ENCODE measurements at regions not wholly inside any gene's neighbourhood (a gene's known extent, or its start where the extent isn't known, plus 50 kb on each side); places are given as distances from the start of the nearest gene placed in this dataset.
A peak's percentile ranks its signal among the peaks of the same experiment; 100 is the strongest.

- peaks cover 3% of the 10 kb centered on the region for H3K36me3 Mint-ChIP-seq (ENCODE audit: low read depth)
- H3K27me3 Mint-ChIP-seq (ENCODE audit: insufficient read depth): peaks cover 7% of the 10 kb centered on the region
- peak overlapping the region; percentile 61 for H3K4me3 Mint-ChIP-seq
- H3K4me1 Mint-ChIP-seq (ENCODE audit: low read depth): peaks cover 17% of the 10 kb centered on the region
- peak overlapping the region; percentile 46 for H3K27ac Mint-ChIP-seq
- intact Hi-C loops (cut with micrococcal nuclease): loop anchor here (1.0 to 10.0 kb wide), 6 partner anchors 89 to 913 kb away; partner anchors contain the start of genes CYCS, NFE2L3 and SKAP2
- DNase-seq (ENCODE audit: low spot score): no peak
- peaks cover 2% of the 10 kb centered on the region for H3K9me3 Mint-ChIP-seq
These were observed 200.4 kb upstream of the NFE2L3 start for GRCh38 chr7:25951414-25952260.

- peaks cover 2% of the 10 kb centered on the region for H3K9me3 Mint-ChIP-seq
- intact Hi-C loops (cut with micrococcal nuclease): loop anchor here (5.0 to 10.0 kb wide), 3 partner anchors 200 to 912 kb away; partner anchors contain the start of genes NFE2L3 and SKAP2
- H3K27ac Mint-ChIP-seq: peak overlapping the region; percentile 46
- no peak for DNase-seq (ENCODE audit: low spot score)
- peaks cover 8% of the 10 kb centered on the region for H3K27me3 Mint-ChIP-seq (ENCODE audit: insufficient read depth)
- H3K4me1 Mint-ChIP-seq (ENCODE audit: low read depth): peaks cover 17% of the 10 kb centered on the region
- H3K36me3 Mint-ChIP-seq (ENCODE audit: low read depth): peaks cover 3% of the 10 kb centered on the region
- peak overlapping the region; percentile 65 for H3K4me3 Mint-ChIP-seq
These were observed 199.5 kb upstream of the NFE2L3 start for GRCh38 chr7:25952261-25953057.

- intact Hi-C loops (cut with micrococcal nuclease): loop anchor here (5.0 to 10.0 kb wide), 3 partner anchors 198 to 911 kb away; partner anchors contain the start of genes NFE2L3 and SKAP2
These were observed 198.1 kb upstream of the NFE2L3 start for GRCh38 chr7:25953859-25954258.

DNA sequence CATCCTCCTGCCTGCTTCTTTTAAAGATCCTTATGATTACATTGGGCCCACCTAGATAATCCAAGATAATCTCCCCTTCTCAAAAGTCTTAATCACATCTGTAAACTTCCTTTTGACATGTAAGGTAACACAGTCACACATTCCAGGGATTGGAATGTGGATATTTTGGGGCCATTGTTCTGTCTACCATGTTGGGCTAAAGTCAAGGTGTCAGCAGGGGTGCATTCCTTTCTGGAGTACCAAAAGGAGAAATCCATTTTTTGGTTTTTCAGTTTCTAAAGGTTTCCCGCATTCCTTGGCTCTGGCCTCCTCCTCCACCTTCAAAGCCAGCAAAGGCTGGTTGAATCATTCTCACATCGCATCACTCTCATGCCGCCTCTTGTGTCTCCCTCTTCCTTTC lies 197.6 kb upstream of the NFE2L3 start:
- intact Hi-C loops (cut with micrococcal nuclease): loop anchor here (5.0 to 10.0 kb wide), 3 partner anchors 198 to 910 kb away; partner anchors contain the start of genes NFE2L3 and SKAP2
- no peaks in the 10 kb centered on the region for H3K9me3 Mint-ChIP-seq
- no peak overlapping the region for H3K27ac Mint-ChIP-seq
- no peaks in the 10 kb centered on the region for H3K36me3 Mint-ChIP-seq (ENCODE audit: low read depth)
- H3K4me1 Mint-ChIP-seq (ENCODE audit: low read depth): peaks cover 10% of the 10 kb centered on the region
- peaks cover 10% of the 10 kb centered on the region for H3K27me3 Mint-ChIP-seq (ENCODE audit: insufficient read depth)
- DNase-seq (ENCODE audit: low spot score): no peak
- no peak overlapping the region for H3K4me3 Mint-ChIP-seq

More at GRCh38 chr7:25953859-25954258, 198.1 kb upstream of the NFE2L3 start:
- peaks cover 3% of the 10 kb centered on the region for H3K36me3 Mint-ChIP-seq (ENCODE audit: low read depth)
- no peak overlapping the region for H3K4me3 Mint-ChIP-seq
- no peak for DNase-seq (ENCODE audit: low spot score)
- H3K9me3 Mint-ChIP-seq: no peaks in the 10 kb centered on the region
- H3K27ac Mint-ChIP-seq: no peak overlapping the region
- H3K27me3 Mint-ChIP-seq (ENCODE audit: insufficient read depth): peaks cover 8% of the 10 kb centered on the region
- H3K4me1 Mint-ChIP-seq (ENCODE audit: low read depth): peaks cover 16% of the 10 kb centered on the region

- no peak overlapping the region for H3K27ac Mint-ChIP-seq
- no peaks in the 10 kb centered on the region for H3K36me3 Mint-ChIP-seq (ENCODE audit: low read depth)
- H3K4me1 Mint-ChIP-seq (ENCODE audit: low read depth): no peaks in the 10 kb centered on the region
- peaks cover 19% of the 10 kb centered on the region for H3K27me3 Mint-ChIP-seq (ENCODE audit: insufficient read depth)
- H3K9me3 Mint-ChIP-seq: no peaks in the 10 kb centered on the region
- no peak overlapping the region for H3K4me3 Mint-ChIP-seq
- DNase-seq (ENCODE audit: low spot score): no peak
- intact Hi-C loops (cut with micrococcal nuclease): loop anchor here (10.0 kb wide), 1 partner anchor 906 kb away; the partner anchor contains the start of gene SKAP2
These were observed 192.7 kb upstream of the NFE2L3 start for GRCh38 chr7:25959168-25959734.

GRCh38 chr7:25963733-25964132 lies 188.3 kb upstream of the NFE2L3 start:
- Mint-ChIP-seq H3K4me3 (no peak overlapping the region), H3K27ac (no peak overlapping the region), H3K9me3 (no peaks in the 10 kb centered on the region), H3K4me1 (ENCODE audit: low read depth) (peaks cover 18% of the 10 kb centered on the region), H3K36me3 (ENCODE audit: low read depth) (no peaks in the 10 kb centered on the region), H3K27me3 (ENCODE audit: insufficient read depth) (peaks cover 27% of the 10 kb centered on the region)
- intact Hi-C loops (cut with micrococcal nuclease): no loop called here
- no peak for DNase-seq (ENCODE audit: low spot score)

DNA sequence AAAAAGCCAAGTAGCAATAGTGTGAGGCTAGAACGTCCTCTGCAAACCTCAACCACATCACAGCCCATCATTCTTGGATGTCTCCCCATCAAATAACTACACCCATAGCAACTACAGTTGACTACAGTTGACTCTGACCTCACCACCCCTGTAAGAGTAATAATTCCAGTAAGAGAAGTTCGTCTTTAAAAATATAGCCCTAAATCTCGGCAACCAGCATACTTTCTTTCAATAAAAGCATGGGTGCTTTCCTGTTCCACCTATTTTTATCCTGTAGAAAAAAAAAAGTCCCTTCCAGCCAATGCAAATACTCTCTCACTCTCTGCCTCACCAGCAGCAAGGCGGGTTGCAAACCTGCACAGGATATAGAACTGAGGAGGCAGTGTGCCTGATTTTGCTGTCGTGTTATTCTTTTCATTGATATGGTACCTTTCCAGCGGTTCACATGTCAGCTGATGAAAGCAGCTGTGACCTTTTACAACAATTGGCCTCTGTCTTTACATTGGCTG lies 187.5 kb upstream of the NFE2L3 start:
- no peak overlapping the region for H3K27ac Mint-ChIP-seq
- peaks cover 25% of the 10 kb centered on the region for H3K27me3 Mint-ChIP-seq (ENCODE audit: insufficient read depth)
- H3K4me1 Mint-ChIP-seq (ENCODE audit: low read depth): peaks cover 20% of the 10 kb centered on the region
- no peaks in the 10 kb centered on the region for H3K36me3 Mint-ChIP-seq (ENCODE audit: low read depth)
- H3K9me3 Mint-ChIP-seq: no peaks in the 10 kb centered on the region
- intact Hi-C loops (cut with micrococcal nuclease): no loop called here
- DNase-seq (ENCODE audit: low spot score): no peak
- no peak overlapping the region for H3K4me3 Mint-ChIP-seq

DNA sequence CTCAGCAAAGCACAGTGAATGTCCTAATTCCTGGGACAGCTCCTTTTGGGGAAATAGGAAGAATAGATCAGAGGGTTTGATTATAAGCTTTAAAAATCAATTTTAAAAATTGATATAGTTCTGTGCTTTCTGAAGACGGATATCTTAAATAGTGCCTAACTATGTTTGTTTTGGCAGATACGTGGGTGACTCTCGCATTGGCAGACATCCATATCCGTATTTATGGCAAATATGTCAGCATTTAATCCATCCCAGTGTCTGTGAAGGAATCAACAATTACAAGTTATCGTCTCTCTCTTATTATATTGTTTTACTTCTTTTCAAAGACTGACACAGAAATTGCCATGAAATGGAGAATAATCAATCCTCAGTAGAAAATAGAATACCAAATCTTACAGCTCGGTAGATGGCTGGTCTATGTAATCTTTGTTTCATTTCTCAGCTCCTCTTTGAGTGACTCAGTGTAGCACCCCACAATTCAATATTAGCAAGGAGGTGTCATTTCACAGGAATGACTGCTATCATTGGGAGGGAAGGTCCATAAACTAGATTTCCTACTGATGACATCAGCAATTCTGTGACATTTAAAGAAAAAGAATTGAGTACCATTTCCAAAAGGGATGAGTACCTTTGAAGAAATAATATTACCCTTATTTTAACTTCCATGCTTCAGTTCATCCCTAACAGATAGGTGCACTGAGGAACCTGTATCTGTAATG lies 186.4 kb upstream of the NFE2L3 start:
- peaks cover 21% of the 10 kb centered on the region for H3K4me1 Mint-ChIP-seq (ENCODE audit: low read depth)
- H3K9me3 Mint-ChIP-seq: no peaks in the 10 kb centered on the region
- H3K36me3 Mint-ChIP-seq (ENCODE audit: low read depth): no peaks in the 10 kb centered on the region
- no peak overlapping the region for H3K27ac Mint-ChIP-seq
- no peak overlapping the region for H3K4me3 Mint-ChIP-seq
- no peak for DNase-seq (ENCODE audit: low spot score)
- peaks cover 20% of the 10 kb centered on the region for H3K27me3 Mint-ChIP-seq (ENCODE audit: insufficient read depth)
- intact Hi-C loops (cut with micrococcal nuclease): loop anchor here (5.0 kb wide), 1 partner anchor 68 kb away; no protein-coding TSS in a partner anchor

- intact Hi-C loops (cut with micrococcal nuclease): loop anchor here (5.0 kb wide), 1 partner anchor 69 kb away; no protein-coding TSS in a partner anchor
- Mint-ChIP-seq H3K36me3 (ENCODE audit: low read depth) (no peaks in the 10 kb centered on the region), H3K4me3 (no peak overlapping the region), H3K4me1 (ENCODE audit: low read depth) (peaks cover 30% of the 10 kb centered on the region), H3K27me3 (ENCODE audit: insufficient read depth) (peaks cover 24% of the 10 kb centered on the region), H3K27ac (no peak overlapping the region), H3K9me3 (no peaks in the 10 kb centered on the region)
- DNase-seq (ENCODE audit: low spot score): no peak
These were observed 185.5 kb upstream of the NFE2L3 start for GRCh38 chr7:25966469-25966868.

DNA sequence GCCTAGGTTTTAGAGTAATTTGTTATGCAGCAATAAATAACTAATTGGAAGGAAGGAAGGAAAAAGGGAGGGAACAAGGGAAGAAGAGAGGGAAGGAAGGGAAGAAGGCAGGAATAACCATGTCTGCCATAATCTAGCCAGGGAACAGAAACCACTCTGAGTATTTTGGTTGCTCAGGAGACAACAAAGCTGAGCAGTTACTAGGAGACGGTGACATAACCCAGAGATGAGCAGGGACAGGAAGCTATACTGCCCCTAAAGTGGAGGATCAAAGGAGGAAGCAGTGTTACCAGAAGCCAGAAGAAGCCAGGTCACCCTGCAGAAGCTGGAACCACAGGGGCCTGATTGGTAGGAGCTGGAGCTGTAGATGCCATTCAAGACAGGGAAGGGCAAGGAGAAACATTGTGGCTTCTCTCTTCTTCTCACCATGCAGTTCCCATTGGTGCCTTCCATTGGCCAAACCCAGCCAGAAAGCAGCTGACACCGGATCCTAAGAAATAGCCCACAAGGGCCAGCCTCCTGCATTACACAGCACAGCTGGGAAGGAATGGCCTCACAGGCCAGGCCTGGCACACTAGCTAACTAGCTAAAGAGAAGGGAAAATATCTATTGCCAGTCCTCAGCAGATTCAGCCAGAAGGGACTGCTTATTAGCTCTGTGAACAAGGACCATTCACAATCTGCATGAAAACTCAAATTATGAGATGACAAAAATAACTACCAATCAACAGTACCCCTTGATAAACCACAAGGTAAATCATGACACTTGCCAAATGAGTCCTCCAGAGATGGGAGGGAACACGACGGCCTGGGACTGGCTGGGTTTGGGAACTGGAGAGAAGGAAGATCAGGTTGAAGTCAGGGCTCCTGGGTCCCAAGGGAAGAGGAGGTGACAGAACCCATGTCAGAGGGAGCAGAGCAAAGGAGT lies 184.5 kb upstream of the NFE2L3 start:
- H3K4me3 Mint-ChIP-seq: peak overlapping the region; percentile 4
- no peaks in the 10 kb centered on the region for H3K36me3 Mint-ChIP-seq (ENCODE audit: low read depth)
- H3K27ac Mint-ChIP-seq: peak overlapping the region; percentile 69
- H3K4me1 Mint-ChIP-seq (ENCODE audit: low read depth): peaks cover 33% of the 10 kb centered on the region
- intact Hi-C loops (cut with micrococcal nuclease): loop anchor here (2.0 to 5.0 kb wide), 2 partner anchors 70 to 189 kb away; no protein-coding TSS in a partner anchor
- no peaks in the 10 kb centered on the region for H3K9me3 Mint-ChIP-seq
- H3K27me3 Mint-ChIP-seq (ENCODE audit: insufficient read depth): peaks cover 26% of the 10 kb centered on the region
- DNase-seq (ENCODE audit: low spot score): no peak
